OCI-M2 (cell line): ENCODE measurements at regions not wholly inside any gene's neighbourhood (a gene's known extent, or its start where the extent isn't known, plus 50 kb on each side); places are given as distances from the start of the nearest gene placed in this dataset.

Source experiments
- DNase-seq: peaks from one replicate; lab custom pipeline; 2025; ENCODE audit not compliant: unreplicated experiment; lab: John Stamatoyannopoulos, UW

GRCh38 chr1:198861636-198862035 lies 222.8 kb downstream of the PTPRC start:
- no peak for DNase-seq

GRCh38 chr1:198864695-198865094 lies 225.9 kb downstream of the PTPRC start:
- no peak for DNase-seq

GRCh38 chr1:198865319-198865718 lies 226.5 kb downstream of the PTPRC start:
- no peak for DNase-seq

- no peak for DNase-seq
Measured at GRCh38 chr1:198867182-198867581, 228.3 kb downstream of the PTPRC start.

GRCh38 chr1:198873696-198874230 lies 234.9 kb downstream of the PTPRC start:
- no peak for DNase-seq

GRCh38 chr1:198876371-198876871 lies 237.6 kb downstream of the PTPRC start:
- DNase-seq, result no peak

- DNase-seq, result no peak
Measured at GRCh38 chr1:198878566-198878965, 239.7 kb downstream of the PTPRC start.

GRCh38 chr1:198879711-198880306 lies 241.0 kb downstream of the PTPRC start:
- no peak for DNase-seq

- DNase-seq, result no peak
Measured at GRCh38 chr1:198880397-198880796, 241.6 kb downstream of the PTPRC start.

GRCh38 chr1:198880818-198881597 lies 242.2 kb downstream of the PTPRC start:
- DNase-seq, result no peak

GRCh38 chr1:198883184-198883583 lies 244.3 kb downstream of the PTPRC start:
- no peak for DNase-seq

GRCh38 chr1:198887866-198888265 lies 249.0 kb downstream of the PTPRC start:
- no peak for DNase-seq

- DNase-seq, result no peak
Measured at GRCh38 chr1:198888379-198888943, 249.6 kb downstream of the PTPRC start.

- no peak for DNase-seq
Measured at GRCh38 chr1:198889101-198889500, 250.3 kb downstream of the PTPRC start.

- DNase-seq, result no peak
Measured at GRCh38 chr1:198889749-198890148, 250.9 kb downstream of the PTPRC start.

GRCh38 chr1:198890214-198890930 lies 251.5 kb downstream of the PTPRC start:
- DNase-seq, result no peak

- no peak for DNase-seq
Measured at GRCh38 chr1:198892065-198892464, 253.2 kb downstream of the PTPRC start.

GRCh38 chr1:198893141-198893540 lies 254.3 kb downstream of the PTPRC start:
- no peak for DNase-seq

GRCh38 chr1:198893763-198894444 lies 255.1 kb downstream of the PTPRC start:
- no peak for DNase-seq

- DNase-seq, result no peak
Measured at GRCh38 chr1:198901266-198901665, 262.4 kb downstream of the PTPRC start.

GRCh38 chr1:198902655-198903054 lies 263.8 kb downstream of the PTPRC start:
- no peak for DNase-seq
